ENCODE measurements at regions not wholly inside any gene's neighbourhood (a gene's known extent, or its start where the extent isn't known, plus 50 kb on each side); places are given as distances from the start of the nearest gene placed in this dataset.

GRCh38 chr22:49011769-49012648 lies 815.7 kb downstream of the BRD1 start:
- Histone ChIP-seq H3K4me3 (no peak overlapping the region), H3K4me1 (ENCODE audit: low read depth) (no peaks in the 10 kb centered on the region), H3K27me3 (no peaks in the 10 kb centered on the region), H3K9me3 (ENCODE audit: low read depth) (no peaks in the 10 kb centered on the region), H3K36me3 (no peaks in the 10 kb centered on the region), H3K27ac (no peak overlapping the region)
- DNase-seq (ENCODE audit: low read depth in 1 of 2, low spot score in 1 of 2), result no peak
- TF ChIP-seq CTCF (IDR thresholded peaks at IDR 0.05; ENCODE audit: low read depth, low read length), result no peak

GRCh38 chr22:49011379-49011768 lies 816.3 kb downstream of the BRD1 start:
- H3K27me3 ChIP-seq, result no peaks in the 10 kb centered on the region
- no peak for TF ChIP-seq CTCF (IDR thresholded peaks at IDR 0.05; ENCODE audit: low read depth, low read length)
- DNase-seq (ENCODE audit: low read depth in 1 of 2, low spot score in 1 of 2), result no peak
- H3K36me3 ChIP-seq, result no peaks in the 10 kb centered on the region
- H3K9me3 ChIP-seq (ENCODE audit: low read depth), result no peaks in the 10 kb centered on the region
- H3K4me1 ChIP-seq (ENCODE audit: low read depth), result no peaks in the 10 kb centered on the region
- H3K27ac ChIP-seq, result no peak overlapping the region
- H3K4me3 ChIP-seq, result no peak overlapping the region

DNA sequence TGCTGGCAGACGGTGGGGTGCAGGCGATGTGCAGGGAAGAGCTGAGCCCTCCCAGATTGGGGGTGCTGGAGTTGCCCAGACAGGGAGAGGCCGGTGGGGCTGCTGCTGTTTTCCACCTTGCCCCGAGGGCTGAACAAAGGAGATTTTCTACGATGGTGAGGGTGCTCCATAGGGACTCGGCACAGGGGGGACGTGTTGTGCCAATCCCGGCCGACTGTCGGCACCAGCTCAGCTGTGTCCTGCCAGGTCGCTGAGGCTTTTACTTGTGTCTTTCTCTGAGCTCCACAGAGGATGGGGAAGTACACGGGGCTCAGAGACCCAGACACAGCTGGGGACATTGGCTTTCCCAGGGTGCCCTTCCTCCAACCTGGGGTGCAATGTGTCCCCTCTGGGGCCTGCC lies 816.8 kb downstream of the BRD1 start:
- Histone ChIP-seq H3K9me3 (ENCODE audit: low read depth) (no peaks in the 10 kb centered on the region), H3K4me3 (no peak overlapping the region), H3K27me3 (no peaks in the 10 kb centered on the region), H3K36me3 (no peaks in the 10 kb centered on the region), H3K27ac (no peak overlapping the region), H3K4me1 (ENCODE audit: low read depth) (no peaks in the 10 kb centered on the region)
- no peak for DNase-seq (ENCODE audit: low read depth in 1 of 2, low spot score in 1 of 2)
- no peak for TF ChIP-seq CTCF (IDR thresholded peaks at IDR 0.05; ENCODE audit: low read depth, low read length)

DNA sequence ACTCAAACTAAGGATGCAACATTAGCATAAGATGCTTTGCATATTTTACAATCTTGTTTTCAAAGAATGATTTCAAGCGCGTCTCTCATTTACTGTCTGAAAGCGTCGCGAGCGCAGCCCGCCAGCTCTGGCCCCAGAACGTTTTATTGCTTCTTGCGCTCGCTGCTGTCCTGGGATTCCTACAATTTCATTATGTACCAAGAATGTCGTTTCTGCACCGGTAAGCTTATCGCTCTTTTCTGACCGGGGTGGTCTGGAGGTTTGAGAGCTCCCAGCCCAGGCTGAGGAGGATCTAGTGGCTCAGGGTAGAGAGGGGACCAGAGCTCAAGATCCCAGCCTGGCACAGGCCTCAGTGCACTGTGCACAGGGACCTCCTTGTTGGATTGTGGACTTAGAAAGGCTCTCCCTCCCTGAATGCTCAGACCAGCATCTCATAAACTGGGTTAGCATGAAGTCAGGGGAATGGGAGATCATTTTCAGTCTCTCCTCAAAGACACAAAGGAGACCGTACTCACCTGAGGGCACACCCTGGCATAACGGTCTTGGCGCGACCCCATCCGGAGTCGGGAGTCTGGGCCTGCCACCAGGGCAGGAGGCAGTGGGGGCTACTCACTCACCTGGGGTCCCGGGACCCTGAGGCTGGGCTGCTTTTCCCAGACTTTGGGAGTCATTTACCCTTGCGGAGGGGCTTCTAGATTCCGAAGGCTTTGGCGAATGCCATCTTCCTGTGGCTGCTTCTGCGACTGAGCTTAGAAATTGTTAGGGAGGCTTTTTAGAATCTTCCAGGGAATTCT lies 817.4 kb downstream of the BRD1 start:
- Histone ChIP-seq H3K27me3 (no peaks in the 10 kb centered on the region), H3K4me1 (ENCODE audit: low read depth) (no peaks in the 10 kb centered on the region), H3K9me3 (ENCODE audit: low read depth) (no peaks in the 10 kb centered on the region), H3K4me3 (no peak overlapping the region), H3K36me3 (no peaks in the 10 kb centered on the region), H3K27ac (no peak overlapping the region)
- no peak for DNase-seq (ENCODE audit: low read depth in 1 of 2, low spot score in 1 of 2)
- no peak for TF ChIP-seq CTCF (IDR thresholded peaks at IDR 0.05; ENCODE audit: low read depth, low read length)

- Histone ChIP-seq H3K4me1 (ENCODE audit: low read depth) (no peaks in the 10 kb centered on the region), H3K9me3 (ENCODE audit: low read depth) (no peaks in the 10 kb centered on the region), H3K36me3 (no peaks in the 10 kb centered on the region), H3K27me3 (no peaks in the 10 kb centered on the region), H3K27ac (no peak overlapping the region), H3K4me3 (no peak overlapping the region)
- no peak for DNase-seq (ENCODE audit: low read depth in 1 of 2, low spot score in 1 of 2)
- no peak for TF ChIP-seq CTCF (IDR thresholded peaks at IDR 0.05; ENCODE audit: low read depth, low read length)
Observed at GRCh38 chr22:49009359-49010063, 818.2 kb downstream of the BRD1 start.
